ENCODE measurements at regions not wholly inside any gene's neighbourhood (a gene's known extent, or its start where the extent isn't known, plus 50 kb on each side); places are given as distances from the start of the nearest gene placed in this dataset.
"Not testable (repeated sequence)": the region's sequence is repeated elsewhere in the genome, so short reads cannot be mapped to it uniquely, and the experiment has no call there.

DNA sequence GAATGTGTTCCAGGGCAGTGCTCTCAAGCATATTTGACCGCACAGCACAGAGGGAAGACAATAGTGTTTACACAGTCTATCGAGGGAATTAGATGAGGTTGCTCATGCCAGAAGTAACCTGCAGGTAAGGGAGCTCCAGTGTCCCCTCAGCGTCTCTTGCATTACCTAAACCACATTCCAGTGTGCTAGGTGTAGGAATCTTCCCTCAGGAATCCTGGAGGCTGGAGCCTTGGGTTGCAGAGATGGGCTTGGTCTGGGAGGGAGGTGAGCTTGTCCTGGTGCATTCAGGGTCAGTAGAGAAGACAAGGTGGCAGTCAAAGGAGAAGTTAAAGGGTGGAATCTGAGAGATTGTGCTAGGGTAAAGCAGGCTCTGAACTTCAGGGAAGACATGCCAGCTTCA is 56.3 kb downstream of the SOX14 start:
- no peak for DNase-seq (ENCODE audit: low read depth, low spot score)

DNA sequence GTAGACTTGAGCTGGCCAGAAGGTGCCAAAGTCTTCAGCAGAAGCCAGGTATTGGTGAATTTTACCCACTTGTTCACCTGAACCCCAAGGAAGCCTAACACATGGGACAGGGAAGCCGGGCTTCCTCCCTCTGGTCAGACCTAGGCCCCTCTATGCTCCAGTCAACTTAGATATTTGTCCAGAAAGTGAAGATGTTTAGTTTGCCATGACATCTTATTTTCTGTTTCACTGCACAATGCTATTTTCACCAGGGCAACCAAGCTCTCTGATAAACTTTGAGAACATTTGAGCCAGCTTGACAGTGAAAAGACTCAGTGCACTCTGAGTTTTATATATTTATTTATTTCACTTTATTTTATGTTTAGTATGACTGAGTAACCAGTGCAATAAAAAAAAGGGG is 71.0 kb downstream of the SOX14 start:
- DNase-seq (ENCODE audit: low read depth, low spot score), result no peak

DNA sequence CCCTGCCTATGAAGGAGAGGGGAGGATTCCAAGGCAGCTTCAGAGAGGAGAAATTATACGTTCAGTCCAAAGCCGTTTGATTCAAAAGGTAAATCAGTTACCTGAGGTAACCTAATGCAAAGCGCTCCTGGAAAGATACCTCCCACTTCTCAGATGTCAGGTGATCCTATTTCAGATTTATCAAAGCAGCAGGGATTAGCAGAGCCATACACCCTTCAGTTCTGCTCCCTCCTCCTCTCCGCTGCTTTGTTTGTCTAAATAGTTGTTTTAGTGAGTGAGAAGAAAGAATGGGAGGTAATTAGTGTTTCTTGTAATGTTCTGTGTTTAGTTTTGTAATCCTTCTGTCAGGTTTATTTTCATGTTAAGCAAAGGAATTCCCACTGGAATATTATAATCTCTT is 81.1 kb downstream of the SOX14 start:
- DNase-seq (ENCODE audit: low read depth, low spot score), result no peak

DNA sequence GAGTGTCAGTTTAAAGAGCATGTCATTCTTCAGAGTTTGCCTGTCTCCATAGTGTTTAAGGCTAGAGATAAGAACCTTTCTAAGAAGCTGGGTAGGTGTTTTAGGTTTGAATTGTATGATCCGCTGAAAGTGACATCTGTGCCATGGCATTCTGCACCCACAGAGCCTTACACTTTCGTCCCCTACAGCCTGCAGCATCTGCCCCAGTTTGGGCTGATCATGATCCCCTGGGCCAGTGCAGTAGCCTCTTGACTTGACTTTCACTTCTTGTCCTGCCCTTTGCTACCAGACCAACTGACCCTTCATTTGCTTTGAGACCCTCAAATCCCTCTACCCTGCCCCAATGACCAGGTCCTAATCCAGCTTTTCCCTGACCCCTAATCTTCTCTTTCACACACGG is 81.6 kb downstream of the SOX14 start:
- DNase-seq (ENCODE audit: low read depth, low spot score), result no peak

DNA sequence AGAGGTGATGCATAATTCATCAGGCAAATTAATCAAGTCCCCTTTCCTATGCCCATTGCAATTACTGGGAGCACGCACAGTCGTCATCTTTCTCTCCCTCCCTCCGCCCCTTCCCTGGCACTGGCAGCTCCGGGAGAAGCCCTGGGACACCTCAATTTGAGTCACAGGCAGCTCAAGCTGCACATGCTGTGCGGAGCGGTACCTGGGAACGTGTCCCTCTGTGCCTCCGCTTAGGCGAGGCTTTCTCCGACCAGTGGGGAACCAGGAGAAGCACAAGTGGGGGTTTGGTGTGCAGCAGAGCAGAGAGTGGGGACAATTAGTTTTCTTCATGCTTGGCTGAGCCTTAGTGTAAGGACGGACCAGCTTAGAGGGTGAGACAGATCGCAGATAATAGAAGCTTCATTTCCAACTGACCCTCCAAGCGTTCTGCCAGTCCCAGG is 88.3 kb downstream of the SOX14 start:
- no peak for DNase-seq (ENCODE audit: low read depth, low spot score)

DNA sequence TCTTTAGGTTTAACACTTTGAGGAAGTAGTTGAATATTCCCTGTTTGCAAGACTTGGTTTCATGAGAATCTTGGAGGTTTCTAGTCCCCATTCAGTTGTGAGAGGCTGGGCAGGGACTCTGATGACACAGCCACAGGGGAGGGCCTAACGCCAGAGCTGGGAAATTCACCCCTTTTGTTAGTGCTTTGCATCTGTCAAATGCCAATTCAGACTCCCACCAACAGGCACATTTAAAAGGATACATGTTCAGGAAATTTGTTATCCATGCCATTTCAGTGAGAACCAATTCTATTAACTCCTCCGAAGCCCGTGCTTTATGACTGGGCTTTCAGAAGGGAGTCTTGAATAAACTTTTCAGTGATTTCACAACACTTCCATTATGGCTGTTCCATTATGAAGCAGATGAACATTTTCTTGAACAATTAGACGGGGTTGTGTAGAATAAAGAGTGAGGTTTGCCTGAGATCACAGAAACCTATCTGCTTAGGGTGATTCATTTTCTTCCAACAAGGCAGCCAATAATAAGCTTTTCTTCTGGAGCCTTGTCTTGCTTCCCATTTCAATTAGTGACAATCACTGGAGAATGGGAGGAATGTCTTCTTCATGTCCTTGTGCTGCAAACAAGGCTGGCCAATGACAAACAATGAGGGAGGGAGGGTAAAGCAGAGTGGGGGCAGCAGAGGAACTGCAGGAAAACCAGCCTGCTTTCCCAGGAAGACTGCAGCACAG is 90.6 kb downstream of the SOX14 start:
- DNase-seq (ENCODE audit: low read depth, low spot score), result peak; percentile 73

DNA sequence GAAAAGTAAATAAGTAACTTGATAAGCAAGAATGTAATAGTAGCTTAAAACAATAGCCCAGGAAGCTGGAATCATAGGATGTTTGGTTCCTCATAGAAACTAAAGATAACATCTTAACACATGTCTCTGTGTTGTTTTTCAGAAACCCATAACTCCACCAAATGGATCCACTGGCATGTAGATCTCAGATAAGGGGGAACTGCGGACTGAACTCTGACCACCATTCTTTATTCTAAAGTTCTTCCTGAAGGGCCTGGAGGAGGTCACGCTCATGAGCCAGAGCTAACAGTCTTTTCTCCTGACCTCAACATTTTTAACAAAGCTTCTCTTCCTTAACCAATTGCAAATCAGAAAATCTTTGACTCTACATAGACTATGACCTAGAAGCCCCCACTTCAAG is 101.9 kb downstream of the SOX14 start:
- no peak for DNase-seq (ENCODE audit: low read depth, low spot score)

DNA sequence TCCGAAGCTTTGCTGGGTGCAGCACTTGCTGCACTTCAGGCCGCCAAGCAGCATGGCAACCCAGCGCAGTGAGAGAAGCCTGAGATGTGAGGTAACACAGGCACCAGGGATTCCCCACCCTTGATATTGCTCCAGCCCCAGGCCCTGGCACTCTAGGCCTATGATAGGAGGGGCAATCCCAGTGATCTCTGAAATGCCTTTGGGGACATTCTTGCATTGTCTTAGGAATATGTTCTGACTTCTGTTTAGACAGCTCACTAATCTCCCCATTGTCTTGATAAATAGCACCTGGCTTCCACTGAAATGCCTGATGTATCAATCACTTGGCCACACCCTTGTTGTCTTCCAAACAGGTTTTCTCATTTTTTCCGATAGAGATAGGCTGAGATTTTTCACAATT is 102.8 kb downstream of the SOX14 start:
- peak; percentile 85 for DNase-seq (ENCODE audit: low read depth, low spot score)

DNA sequence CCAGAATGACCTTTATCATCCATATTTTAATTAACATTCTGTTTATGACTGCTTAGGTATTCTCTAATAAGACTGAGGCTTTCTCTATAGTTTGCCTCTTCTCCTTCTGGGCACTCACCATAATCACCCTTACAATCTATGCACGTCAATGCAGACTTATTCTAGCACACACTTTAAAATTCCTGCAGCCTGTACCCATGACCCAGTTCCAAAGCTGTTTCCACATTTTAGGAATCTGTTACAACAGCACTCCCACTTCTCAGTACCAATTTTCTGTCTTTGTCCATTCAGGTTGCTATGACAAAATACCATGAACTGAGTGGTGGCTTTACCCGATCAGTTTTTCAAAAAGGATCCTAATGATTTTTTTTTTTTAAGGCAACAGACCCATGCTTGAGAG is 103.5 kb downstream of the SOX14 start:
- DNase-seq (ENCODE audit: low read depth, low spot score), result no peak

DNA sequence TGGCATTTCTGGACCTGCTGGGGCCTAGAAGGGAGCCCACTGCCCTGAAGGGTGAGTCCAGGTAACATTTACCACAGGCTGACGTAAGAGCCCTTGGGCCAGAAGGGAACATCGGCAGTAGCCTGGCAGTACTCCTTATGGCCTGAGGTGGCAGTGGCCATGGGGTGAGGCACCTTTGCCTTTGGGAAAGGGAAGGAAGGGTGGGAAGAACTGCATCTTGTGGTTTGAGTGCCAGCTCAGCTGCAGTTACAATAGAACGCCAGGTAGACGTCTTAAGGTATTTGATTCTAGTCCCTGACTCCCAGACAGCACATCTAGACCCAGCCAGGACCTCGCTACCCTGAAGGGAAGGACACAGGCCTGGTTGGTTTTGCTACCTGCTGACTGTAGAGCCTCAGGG is 104.9 kb downstream of the SOX14 start:
- DNase-seq (ENCODE audit: low read depth, low spot score), result peak; percentile 32

DNA sequence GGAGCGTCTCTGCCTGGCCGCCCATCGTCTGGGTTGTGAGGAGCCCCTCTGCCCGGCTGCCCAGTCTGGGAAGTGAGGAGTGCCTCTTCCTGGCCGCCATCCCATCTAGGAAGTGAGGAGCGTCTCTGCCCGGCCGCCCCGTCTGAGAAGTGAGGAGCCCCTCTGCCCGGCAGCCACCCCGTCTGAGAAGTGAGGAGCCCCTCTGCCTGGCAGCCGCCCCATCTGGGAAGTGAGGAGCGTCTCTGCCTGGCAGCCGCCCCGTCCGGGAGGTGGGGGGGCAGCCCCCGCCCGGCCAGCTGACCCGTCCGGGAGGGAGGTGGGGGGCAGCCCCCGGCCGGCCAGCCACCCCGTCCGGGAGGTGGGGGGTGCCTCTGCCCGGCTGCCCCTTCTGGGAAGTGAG is 108.5 kb downstream of the SOX14 start:
- DNase-seq (ENCODE audit: low read depth, low spot score), result not testable (repeated sequence)

DNA sequence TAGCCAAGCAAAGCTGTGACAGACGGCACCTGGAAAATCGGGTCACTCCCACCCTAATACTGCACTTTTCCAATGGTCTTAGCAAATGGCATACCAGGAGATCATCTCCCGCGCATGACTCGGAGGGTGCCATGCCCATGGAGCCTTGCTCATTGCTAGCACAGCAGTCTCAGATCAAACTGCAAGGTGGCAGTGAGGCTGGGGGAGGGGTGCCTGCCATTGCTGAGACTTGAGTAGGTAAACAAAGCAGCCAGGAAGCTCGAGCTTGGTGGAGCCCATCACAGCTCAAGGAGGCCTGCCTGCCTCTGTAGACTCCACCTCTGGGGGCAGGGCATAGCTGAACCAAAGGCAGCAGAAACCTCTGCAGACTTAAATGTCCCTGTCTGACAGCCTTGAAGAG is 113.1 kb upstream of the CLDN18 start:
- DNase-seq (ENCODE audit: low read depth, low spot score), result peak; percentile 3

DNA sequence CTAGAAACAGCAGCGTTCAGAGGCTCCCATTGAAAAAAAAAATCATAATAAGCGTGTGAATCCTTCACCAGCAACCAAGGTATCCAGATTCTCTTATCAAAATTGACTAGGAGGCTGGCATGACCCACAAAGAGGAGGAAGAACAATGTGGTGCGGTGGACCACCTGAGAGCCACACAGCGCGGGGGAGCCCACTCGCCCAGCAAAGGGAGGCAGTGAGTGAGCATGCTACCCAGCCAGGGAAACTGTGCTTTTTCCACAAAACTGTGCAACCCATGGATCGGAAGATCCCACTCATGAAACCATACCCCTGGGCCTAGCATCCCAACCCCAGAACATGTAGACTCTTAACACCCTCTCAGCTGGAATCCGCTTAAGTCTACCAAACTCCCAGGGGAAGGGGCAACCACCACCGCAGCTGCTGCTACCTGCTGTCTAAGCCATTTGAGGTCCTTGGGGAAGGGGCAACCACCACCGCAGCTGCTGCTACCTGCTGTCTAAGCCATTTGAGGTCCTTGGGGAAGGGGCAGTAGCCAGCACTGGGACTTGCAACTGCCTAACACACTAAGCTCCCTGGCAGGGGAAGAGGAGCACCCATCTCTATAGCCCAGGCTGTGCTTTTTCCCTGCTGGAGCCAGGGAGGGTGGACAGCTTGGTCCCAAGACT is 102.8 kb upstream of the CLDN18 start:
- DNase-seq (ENCODE audit: low read depth, low spot score), result no peak

DNA sequence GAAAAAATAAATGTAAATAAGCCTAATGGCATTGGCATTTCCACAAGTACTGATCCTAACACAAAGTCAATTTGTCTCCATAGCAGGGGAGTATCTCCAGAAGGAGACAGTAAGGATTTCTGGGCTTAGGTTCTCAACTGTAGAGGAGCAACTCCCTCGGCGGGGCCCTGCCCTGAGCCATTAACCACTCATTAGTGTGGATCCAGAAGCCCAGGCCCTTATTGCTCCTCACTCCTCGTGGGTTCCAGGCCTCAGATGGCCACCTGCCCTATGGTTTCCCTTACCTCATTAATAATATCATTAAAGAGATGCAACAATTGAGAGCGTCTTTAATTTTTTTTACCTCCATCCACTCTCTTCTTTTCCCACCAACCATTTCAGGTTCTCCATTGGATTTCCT is 85.3 kb upstream of the CLDN18 start:
- DNase-seq (ENCODE audit: low read depth, low spot score), result no peak

DNA sequence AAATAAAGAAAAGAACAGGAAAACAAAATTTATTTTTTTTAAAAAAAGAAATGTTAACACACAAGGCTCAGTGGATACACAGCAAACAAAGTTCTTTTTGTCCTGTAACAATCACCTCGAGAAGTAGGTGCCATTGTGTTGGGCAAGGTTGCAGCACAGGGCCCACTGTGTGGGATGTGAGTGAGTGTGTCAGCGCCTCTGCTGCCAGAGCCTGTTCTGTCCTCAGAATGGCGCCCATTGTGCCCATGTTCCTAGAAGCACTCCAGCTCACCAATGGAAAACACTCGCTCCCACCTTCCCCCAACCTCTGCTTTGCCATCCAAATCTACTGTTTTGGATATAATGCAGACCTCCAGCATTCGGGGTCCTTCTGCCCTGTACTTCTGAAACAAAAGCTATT is 84.9 kb upstream of the CLDN18 start:
- DNase-seq (ENCODE audit: low read depth, low spot score), result no peak

DNA sequence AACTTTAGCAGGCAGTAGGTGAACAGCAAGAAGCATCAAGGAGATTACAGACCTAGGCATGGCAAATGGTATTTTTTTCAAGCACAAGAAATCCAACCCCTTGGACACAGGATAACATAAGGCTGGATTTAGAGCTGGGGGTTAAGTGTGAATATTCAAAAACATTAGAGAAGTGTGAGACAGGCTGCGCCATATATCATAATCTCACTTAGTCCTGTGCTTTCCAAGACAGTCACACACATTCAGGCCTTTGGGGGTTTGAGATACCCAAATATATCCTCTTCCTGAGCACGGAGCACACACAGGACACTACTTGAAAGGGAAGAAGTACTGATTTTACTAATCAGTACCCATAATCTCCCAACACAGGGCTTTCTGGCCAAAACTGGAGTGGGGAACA is 83.0 kb upstream of the CLDN18 start:
- no peak for DNase-seq (ENCODE audit: low read depth, low spot score)

DNA sequence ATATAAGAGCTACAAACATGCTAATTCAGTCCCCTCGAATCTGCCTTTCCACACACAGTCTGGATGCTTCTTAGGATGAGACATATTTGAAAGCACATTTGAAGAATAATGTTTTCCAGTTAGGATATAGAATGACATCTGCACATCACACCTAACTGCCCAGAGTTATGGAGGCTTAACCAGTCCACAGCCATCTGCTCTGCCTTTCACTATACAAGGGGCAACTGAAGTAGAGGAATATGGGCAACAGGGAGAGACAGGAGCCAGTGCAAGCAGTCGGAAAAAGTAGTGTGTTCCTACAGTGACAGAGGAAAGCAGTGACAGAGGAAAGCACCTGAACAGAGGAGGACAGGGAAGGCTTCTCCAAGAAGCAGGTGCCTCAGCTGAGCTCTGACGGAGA is 79.0 kb upstream of the CLDN18 start:
- DNase-seq (ENCODE audit: low read depth, low spot score), result no peak

DNA sequence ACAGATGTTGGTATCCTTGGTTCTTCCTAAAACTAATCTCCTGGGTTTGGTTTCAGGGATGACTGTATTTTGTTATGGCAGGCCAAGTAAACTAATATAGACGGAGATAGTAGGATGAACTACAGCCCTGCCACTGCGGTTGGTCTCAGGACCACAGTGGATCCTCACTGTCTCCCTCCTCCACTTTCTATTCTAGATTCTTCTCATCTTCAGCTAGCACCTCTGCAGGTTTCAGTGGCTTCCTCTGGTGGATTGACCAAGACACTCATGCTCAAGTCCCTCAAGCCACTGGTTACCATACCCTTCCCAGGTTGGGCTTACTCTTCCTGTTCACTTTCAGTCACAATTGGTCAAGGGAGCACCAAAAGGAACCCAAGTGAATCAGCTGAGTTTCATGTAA is 71.1 kb upstream of the CLDN18 start:
- DNase-seq (ENCODE audit: low read depth, low spot score), result no peak

DNA sequence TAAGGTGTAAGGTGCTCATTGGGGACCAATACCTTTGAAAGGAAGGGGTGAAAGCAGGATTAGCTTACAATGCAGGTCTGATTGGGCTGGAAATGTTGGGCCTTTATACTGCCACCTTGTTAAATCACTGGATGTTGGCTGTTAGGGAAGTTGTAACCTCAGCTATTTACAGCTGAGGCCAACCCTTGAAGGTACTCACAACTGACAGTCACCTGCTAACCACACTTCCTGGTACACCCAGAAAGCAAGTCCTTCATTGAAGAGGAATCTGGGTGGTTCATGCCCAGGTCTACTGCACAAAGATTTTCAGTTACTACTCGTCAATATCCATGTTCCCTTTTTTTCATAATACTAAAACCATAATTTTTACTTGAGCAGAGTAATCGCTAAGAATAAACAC is 65.4 kb upstream of the CLDN18 start:
- DNase-seq (ENCODE audit: low read depth, low spot score), result no peak

DNA sequence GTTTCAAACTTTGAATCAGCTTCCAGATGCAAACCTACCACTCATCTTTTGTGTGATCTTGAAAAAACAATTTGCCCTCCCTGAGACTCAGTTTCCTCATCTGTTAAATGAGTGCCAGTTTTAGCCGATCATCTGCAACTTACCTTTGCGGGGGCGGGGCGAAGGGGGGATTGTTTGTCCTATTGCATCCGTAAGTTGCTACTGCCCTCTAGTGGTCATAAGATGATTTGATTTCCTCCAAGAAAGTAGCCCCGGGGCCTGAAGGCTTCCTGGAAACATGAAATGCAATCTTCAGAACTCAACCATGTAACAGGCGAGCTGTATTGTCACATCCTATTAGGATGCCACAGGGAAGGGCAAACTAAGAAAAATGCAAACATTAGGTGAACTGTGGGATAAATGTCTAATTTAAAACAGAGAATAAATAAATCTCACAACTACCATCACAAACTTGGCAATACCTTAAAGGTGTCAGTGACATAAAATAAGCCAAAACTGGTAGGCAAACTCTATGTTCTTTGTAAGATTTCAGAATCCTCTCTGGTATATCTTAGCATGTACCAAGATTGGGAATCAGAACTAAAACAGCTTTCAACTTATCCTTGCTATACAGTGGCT is 63.5 kb upstream of the CLDN18 start:
- peak; percentile 84 for DNase-seq (ENCODE audit: low read depth, low spot score)

DNA sequence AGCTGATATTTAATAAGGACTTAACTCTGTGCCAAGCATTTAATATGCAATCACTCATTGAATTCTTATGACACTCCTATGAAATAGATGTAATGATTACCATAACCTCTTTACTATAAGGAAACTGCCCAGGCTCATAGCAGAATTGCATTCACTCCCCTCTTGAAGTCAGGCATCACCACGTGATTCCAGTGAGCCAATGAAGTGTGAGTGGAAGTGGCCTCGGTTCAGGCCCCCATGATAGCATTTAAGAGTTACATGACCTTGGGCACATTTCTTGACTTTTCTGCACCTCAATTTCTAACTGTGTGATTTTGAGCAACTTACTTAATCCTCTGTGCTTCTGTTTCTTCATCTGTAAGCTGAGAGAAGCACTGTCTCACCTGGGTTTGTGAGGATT is 62.8 kb upstream of the CLDN18 start:
- no peak for DNase-seq (ENCODE audit: low read depth, low spot score)

DNA sequence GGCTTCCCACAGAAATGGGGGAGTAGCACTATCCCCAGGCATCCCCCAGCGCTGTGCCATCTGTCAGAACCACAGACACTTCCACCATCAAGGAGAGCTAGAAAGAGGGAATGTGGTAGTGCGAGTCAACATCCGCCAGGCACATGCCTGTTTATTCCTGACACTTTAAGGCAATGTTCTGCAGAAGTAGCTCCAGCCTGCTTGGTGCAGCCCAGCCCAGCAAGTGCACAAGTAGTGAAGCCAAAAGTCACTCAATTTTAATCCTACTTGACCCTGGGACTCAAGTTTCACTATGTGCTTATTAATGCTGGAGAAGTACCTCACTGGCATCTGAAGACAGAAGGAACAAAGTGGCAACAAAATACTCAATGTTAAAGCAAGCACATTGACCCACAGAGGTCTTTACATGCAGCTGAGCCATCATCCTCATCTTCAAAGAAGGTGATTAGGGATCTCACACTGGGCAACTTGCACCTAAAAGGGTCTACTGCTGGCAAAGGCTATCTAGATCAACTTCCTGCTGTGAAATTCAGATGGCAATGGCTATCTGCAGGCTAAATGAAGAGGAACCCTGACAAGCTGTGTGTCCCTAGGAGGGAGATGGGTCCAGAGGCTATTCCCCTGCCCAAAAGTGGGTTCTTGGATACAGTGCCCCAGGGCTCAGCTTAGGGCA is 61.4 kb upstream of the CLDN18 start:
- DNase-seq (ENCODE audit: low read depth, low spot score), result peak; percentile 20

DNA sequence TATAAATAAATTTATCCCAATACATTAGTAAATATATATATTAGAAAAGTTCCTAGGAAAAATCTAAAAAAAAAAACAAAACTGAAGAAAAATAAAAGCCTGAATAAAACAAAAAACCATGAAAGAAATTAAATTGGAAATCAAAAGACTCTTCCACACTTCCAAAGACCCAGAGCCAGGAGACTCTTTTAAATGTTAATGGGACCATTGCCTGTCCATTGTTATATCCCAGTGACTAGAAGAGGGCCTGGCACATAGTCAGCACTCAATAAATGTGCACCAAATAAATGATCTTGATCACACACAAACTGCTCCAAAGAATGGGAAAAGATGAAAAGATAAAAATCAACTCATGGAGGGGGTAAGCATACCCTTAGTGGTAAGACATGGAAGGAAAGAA is 51.3 kb upstream of the CLDN18 start:
- DNase-seq (ENCODE audit: low read depth, low spot score), result no peak

Data from ELF-1 (cell line).